HepG2 (cell line): ENCODE measurements at regions not wholly inside any gene's neighbourhood (a gene's known extent, or its start where the extent isn't known, plus 50 kb on each side); places are given as distances from the start of the nearest gene placed in this dataset.

Experiments used
- ATAC-seq: fragments of 200-7000 bp; cut with Tn5 transposase; 3 replicates; pipeline ENCODE4 v1.9.1; 2020; ENCODE audit warnings: mild to moderate bottlenecking, moderate library complexity
- BruUV-seq: library from RNA; stranded (reverse); fragments of 400-500 nt; replicated peaks from 2 replicates; lab custom pipeline; 2021; lab: Mats Ljungman, UMichigan
- CTCF ChIA-PET: fragments of 300-600 bp; formaldehyde crosslinking; extraction: SDS; loops from one replicate; lab custom pipeline; 2021; ENCODE audit warnings: low total read pairs, inconsistent platforms, low intra/inter-chr PET ratio; lab: Yijun Ruan, JAX
- POLR2A ChIA-PET: fragments of 350-600 bp; sonication (Branson Sonifier 250); formaldehyde crosslinking; loops from one replicate; lab custom pipeline; 2020; ENCODE audit warnings: antibody characterized with exemption, inconsistent platforms; lab: Yijun Ruan, JAX
- DNase-seq: peaks from one replicate; pipeline ENCODE4 v3.0.0-alpha.2; 2015; ENCODE audit warnings: low spot score
- FAIRE-seq: peaks from 3 replicates; lab custom pipeline; 2011; peaks lifted over from hg19 to GRCh38; lab: Jason Lieb, UNC
- H2AFZ ChIP-seq: one replicate; pipeline ENCODE4 v1.6.1; 2011; ENCODE audit warnings: low read length, inconsistent platforms
- H3K27ac ChIP-seq: fragments of 300-600 bp; 3 replicates; pipeline ENCODE4 v1.8.0; 2011; ENCODE audit warnings: mixed run types, mild to moderate bottlenecking, mixed read lengths, low read length, inconsistent platforms; ENCODE audit not compliant: insufficient read depth; ENCODE audit errors: extremely low read length
- H3K27me3 ChIP-seq, 2 experiments: fragments of 200-600 bp in 1 of 2; 2 replicates in 1 of 2; 3 replicates in 1 of 2; pipeline versions ENCODE4 v1.6.0 to v1.8.0; 2011; ENCODE audit warnings: low read length in 2 of 2, mild to moderate bottlenecking in 2 of 2, moderate library complexity in 2 of 2, inconsistent platforms in 1 of 2; ENCODE audit not compliant: insufficient read depth in 2 of 2, control insufficient read depth in 1 of 2
- H3K36me3 ChIP-seq, 2 experiments: fragments of 200-600 bp in 1 of 2; replicated peaks in 1 of 2; 2 replicates in 1 of 2; 3 replicates in 1 of 2; pipeline versions ENCODE4 v1.5.1 to v1.8.0; 2011; ENCODE audit warnings: low read length in 2 of 2, inconsistent platforms in 1 of 2; ENCODE audit not compliant: insufficient read depth in 2 of 2, control insufficient read depth in 1 of 2
- H3K4me1 ChIP-seq: 2 replicates; pipeline ENCODE4 v1.5.1; 2012; ENCODE audit warnings: low read length, inconsistent platforms; ENCODE audit not compliant: insufficient read depth
- H3K4me2 ChIP-seq: 2 replicates; pipeline ENCODE4 v1.6.0; 2011; ENCODE audit warnings: low read depth, low read length, inconsistent platforms
- H3K4me3 ChIP-seq, 3 experiments: fragments of 200-600 bp in 1 of 3; sonication (generic), shearing (Covaris generic) in 1 of 3; replicated peaks in 1 of 3; 2 replicates each; pipeline ENCODE4 v1.5.1; 2011 to 2016; ENCODE audit warnings: low read length in 3 of 3, inconsistent platforms in 2 of 3, low read depth in 2 of 3, mild to moderate bottlenecking in 2 of 3, control low read depth in 1 of 3, mixed read lengths in 1 of 3; ENCODE audit not compliant: insufficient read depth in 1 of 3
- H3K79me2 ChIP-seq: one replicate; pipeline ENCODE4 v1.6.1; 2011; ENCODE audit warnings: low read length, inconsistent platforms; ENCODE audit not compliant: insufficient read depth
- H3K9ac ChIP-seq: 2 replicates; pipeline ENCODE4 v1.6.0; 2011; ENCODE audit warnings: mild to moderate bottlenecking, low read depth, low read length, inconsistent platforms; ENCODE audit not compliant: insufficient read depth
- H3K9me3 ChIP-seq: 2 replicates; pipeline ENCODE4 v1.5.1; 2012; ENCODE audit warnings: mild to moderate bottlenecking, low read length
- H4K20me1 ChIP-seq: 2 replicates; pipeline ENCODE4 v1.6.0; 2011; ENCODE audit warnings: inconsistent platforms, mild to moderate bottlenecking, low read length, moderate library complexity; ENCODE audit not compliant: insufficient read depth
- CENPT ChIP-seq: sonication (generic); formaldehyde crosslinking; IDR thresholded peaks from 2 replicates; pipeline ENCODE4 v1.8.0; 2022; ENCODE audit warnings: low read depth, mild to moderate bottlenecking, moderate library complexity, missing genetic modification reagents
- RERE ChIP-seq: IDR thresholded peaks from 2 replicates; pipeline ENCODE4 v1.6.1; 2016; ENCODE audit warnings: low read depth, missing genetic modification reagents, missing compliant biosample characterization
- SP5 ChIP-seq: IDR thresholded peaks from 2 replicates; pipeline ENCODE4 v1.6.1; 2016; ENCODE audit warnings: low read depth, borderline replicate concordance
- TARDBP ChIP-seq: sonication (generic); formaldehyde crosslinking; IDR thresholded peaks from 2 replicates; pipeline ENCODE4 v1.8.0; 2022; ENCODE audit warnings: mild to moderate bottlenecking, missing genetic modification reagents
- TFDP2 ChIP-seq: sonication (generic); formaldehyde crosslinking; IDR thresholded peaks from 2 replicates; pipeline ENCODE4 v1.4.0; 2020; ENCODE audit warnings: missing genetic modification reagents
- WGBS: methylation state at CpG from one replicate; pipeline ENCODE4 v1.1.6; 2017; ENCODE audit warnings: low lambda C conversion rate; 5-methylcytosine and 5-hydroxymethylcytosine counted together
- in situ Hi-C: cut with HindIII; loops from 2 replicates; pipeline ENCODE4 v1.10.0; 2017; ENCODE audit warnings: low pct_unique_long_range_greater_than_20kb; ENCODE audit not compliant: extremely low pct_ligation_motif_present
- intact Hi-C: fragments of 100-400 bp; cut with micrococcal nuclease; formaldehyde crosslinking; loops from one replicate; pipeline ENCODE4 v1.10.0; 2022; ENCODE audit not compliant: unreplicated experiment

- WGBS, result 11% methylated on average over 6 of the region's 6 CpGs
These were observed 184.2 kb upstream of the SPTLC3 start for GRCh38 chr20:12824328-12825225.

More at GRCh38 chr20:12824328-12825225, 184.2 kb upstream of the SPTLC3 start:
- H3K27me3 ChIP-seq, result peaks cover 0 to 11% of the 10 kb centered on the region in 2 experiments; a peak in 3 of 5 replicates
- DNase-seq (no peak), ATAC-seq (no peak), FAIRE-seq (no peak)
- H3K9me3 ChIP-seq, result no peaks in the 10 kb centered on the region
- no peak overlapping the region for H3K9ac ChIP-seq
- no peaks in the 10 kb centered on the region for H3K79me2 ChIP-seq
- CTCF ChIA-PET, result no interaction called here
- H3K4me2 ChIP-seq, result no peak overlapping the region
- no TSS peak for BruUV-seq
- intact Hi-C loops, result no loop called here
- H3K27ac ChIP-seq, result no peak overlapping the region
- POLR2A ChIA-PET, result no interaction called here
- no peak overlapping the region for H3K4me3 ChIP-seq
- in situ Hi-C loops, result no loop called here
- no peaks in the 10 kb centered on the region for H3K36me3 ChIP-seq
- H3K4me1 ChIP-seq, result no peaks in the 10 kb centered on the region
- no peaks in the 10 kb centered on the region for H4K20me1 ChIP-seq
- TF ChIP-seq CENPT (CRISPR knock-in tag) (no peak), SP5 (CRISPR knock-in tag) (no peak), TFDP2 (CRISPR knock-in tag) (no peak), RERE (CRISPR knock-in tag) (no peak), TARDBP (no peak)
- no peak overlapping the region for H2AFZ ChIP-seq
